ENCODE measurements at regions not wholly inside any gene's neighbourhood (a gene's known extent, or its start where the extent isn't known, plus 50 kb on each side); places are given as distances from the start of the nearest gene placed in this dataset.

GRCh38 chr3:25125201-25125600 lies 302.9 kb upstream of the RARB start:
- no peak for DNase-seq (ENCODE audit: low read depth in 3 of 3, low spot score in 2 of 3)

- no peak for DNase-seq (ENCODE audit: low read depth in 3 of 3, low spot score in 2 of 3)
These were observed 299.3 kb upstream of the RARB start for GRCh38 chr3:25128735-25129134.

GRCh38 chr3:25130724-25131520 lies 297.1 kb upstream of the RARB start:
- no peak for DNase-seq (ENCODE audit: low read depth in 3 of 3, low spot score in 2 of 3)

GRCh38 chr3:25133588-25133987 lies 294.5 kb upstream of the RARB start:
- DNase-seq (ENCODE audit: low read depth in 3 of 3, low spot score in 2 of 3), result no peak

GRCh38 chr3:25137606-25138005 lies 290.5 kb upstream of the RARB start:
- DNase-seq (ENCODE audit: low read depth in 3 of 3, low spot score in 2 of 3), result no peak

GRCh38 chr3:25139267-25139666 lies 288.8 kb upstream of the RARB start:
- DNase-seq (ENCODE audit: low read depth in 3 of 3, low spot score in 2 of 3), result no peak

- DNase-seq (ENCODE audit: low read depth in 3 of 3, low spot score in 2 of 3), result no peak
These were observed 285.3 kb upstream of the RARB start for GRCh38 chr3:25142609-25143355.

GRCh38 chr3:25143356-25144025 lies 284.6 kb upstream of the RARB start:
- no peak for DNase-seq (ENCODE audit: low read depth in 3 of 3, low spot score in 2 of 3)

GRCh38 chr3:25144430-25144829 lies 283.6 kb upstream of the RARB start:
- DNase-seq (ENCODE audit: low read depth in 3 of 3, low spot score in 2 of 3), result no peak

GRCh38 chr3:25145176-25145575 lies 282.9 kb upstream of the RARB start:
- DNase-seq (ENCODE audit: low read depth in 3 of 3, low spot score in 2 of 3), result no peak

GRCh38 chr3:25150199-25150598 lies 277.9 kb upstream of the RARB start:
- no peak for DNase-seq (ENCODE audit: low read depth in 3 of 3, low spot score in 2 of 3)

GRCh38 chr3:25151281-25151902 lies 276.7 kb upstream of the RARB start:
- no peak for DNase-seq (ENCODE audit: low read depth in 3 of 3, low spot score in 2 of 3)

GRCh38 chr3:25151903-25152295 lies 276.2 kb upstream of the RARB start:
- no peak for DNase-seq (ENCODE audit: low read depth in 3 of 3, low spot score in 2 of 3)

- DNase-seq (ENCODE audit: low read depth in 3 of 3, low spot score in 2 of 3), result no peak
These were observed 274.9 kb upstream of the RARB start for GRCh38 chr3:25153136-25153535.

GRCh38 chr3:25153561-25153960 lies 274.5 kb upstream of the RARB start:
- no peak for DNase-seq (ENCODE audit: low read depth in 3 of 3, low spot score in 2 of 3)

GRCh38 chr3:25155652-25156471 lies 272.2 kb upstream of the RARB start:
- no peak for DNase-seq (ENCODE audit: low read depth in 3 of 3, low spot score in 2 of 3)

- no peak for DNase-seq (ENCODE audit: low read depth in 3 of 3, low spot score in 2 of 3)
These were observed 271.4 kb upstream of the RARB start for GRCh38 chr3:25156626-25157025.

GRCh38 chr3:25165306-25165705 lies 262.8 kb upstream of the RARB start:
- DNase-seq (ENCODE audit: low read depth in 3 of 3, low spot score in 2 of 3), result no peak

GRCh38 chr3:25166016-25166415 lies 262.0 kb upstream of the RARB start:
- DNase-seq (ENCODE audit: low read depth in 3 of 3, low spot score in 2 of 3), result no peak

- DNase-seq (ENCODE audit: low read depth in 3 of 3, low spot score in 2 of 3), result no peak
These were observed 258.9 kb upstream of the RARB start for GRCh38 chr3:25169151-25169550.
